Endodermal cell (in vitro differentiated cells): ENCODE measurements at regions not wholly inside any gene's neighbourhood (a gene's known extent, or its start where the extent isn't known, plus 50 kb on each side); places are given as distances from the start of the nearest gene placed in this dataset.

Experiments
- DNase-seq: peaks from one replicate; pipeline ENCODE4 v3.0.0-alpha.2; 2017
- H3K27ac ChIP-seq: 2 replicates; pipeline ENCODE4 v1.5.1; 2013; ENCODE audit warnings: mild to moderate bottlenecking, low read depth, low read length, moderate library complexity
- H3K27me3 ChIP-seq: 2 replicates; pipeline ENCODE4 v1.6.1; 2013; ENCODE audit warnings: mild to moderate bottlenecking, low read length, moderate library complexity; ENCODE audit not compliant: insufficient read depth, control insufficient read depth, poor library complexity, severe bottlenecking
- H3K36me3 ChIP-seq: 2 replicates; pipeline ENCODE4 v1.7.0; 2013; ENCODE audit warnings: mild to moderate bottlenecking, low read length, moderate library complexity; ENCODE audit not compliant: control insufficient read depth, insufficient read depth
- H3K4me1 ChIP-seq: one replicate; pipeline ENCODE4 v1.7.0; 2013; ENCODE audit warnings: low read length; ENCODE audit not compliant: control insufficient read depth, insufficient read depth
- H3K4me3 ChIP-seq: 2 replicates; pipeline ENCODE4 v1.5.1; 2013; ENCODE audit warnings: mild to moderate bottlenecking, low read length, moderate library complexity
- H3K9ac ChIP-seq: 2 replicates; pipeline ENCODE4 v1.6.1; 2013; ENCODE audit warnings: mild to moderate bottlenecking, low read length, moderate library complexity; ENCODE audit not compliant: poor library complexity, severe bottlenecking; ENCODE audit errors: extremely low read depth
- H3K9me3 ChIP-seq: 2 replicates; pipeline ENCODE4 v1.6.1; 2013; ENCODE audit warnings: mild to moderate bottlenecking, low read length, moderate library complexity; ENCODE audit not compliant: control insufficient read depth
- H3K27ac Mint-ChIP-seq: 2 replicates; pipeline ENCODE4 v1.8.0; 2020; ENCODE audit warnings: mixed read lengths
- H3K27me3 Mint-ChIP-seq: 2 replicates; pipeline ENCODE4 v1.8.0; 2021; ENCODE audit warnings: mild to moderate bottlenecking, mixed read lengths; ENCODE audit not compliant: insufficient read depth
- H3K36me3 Mint-ChIP-seq: 2 replicates; pipeline ENCODE4 v1.8.0; 2020; ENCODE audit warnings: low read depth, mixed read lengths
- H3K4me1 Mint-ChIP-seq: 2 replicates; pipeline ENCODE4 v1.8.0; 2020; ENCODE audit warnings: mixed read lengths
- H3K4me3 Mint-ChIP-seq: 2 replicates; pipeline ENCODE4 v1.8.0; 2020; ENCODE audit warnings: mild to moderate bottlenecking, moderate library complexity, mixed read lengths
- H3K9me3 Mint-ChIP-seq: 2 replicates; pipeline ENCODE4 v1.8.0; 2020; ENCODE audit warnings: mild to moderate bottlenecking, mixed read lengths
- WGBS, 2 experiments: methylation state at CpG; one replicate each; pipeline versions ENCODE4 v1.1.5 to v1.1.7; 2013; ENCODE audit warnings: missing lambda C conversion rate in 2 of 2, mixed read lengths in 1 of 2; ENCODE audit not compliant: insufficient coverage in 1 of 2, insufficient read length in 1 of 2; 5-methylcytosine and 5-hydroxymethylcytosine counted together
- TF ChIP-seq, protein P1 (sequence below): fragments of 200-600 bp; sonication (generic); conservative IDR thresholded peaks from 2 replicates; pipeline ENCODE4 v1.5.0; 2021; ENCODE audit warnings: antibody characterized with exemption, mild to moderate bottlenecking

DNA sequence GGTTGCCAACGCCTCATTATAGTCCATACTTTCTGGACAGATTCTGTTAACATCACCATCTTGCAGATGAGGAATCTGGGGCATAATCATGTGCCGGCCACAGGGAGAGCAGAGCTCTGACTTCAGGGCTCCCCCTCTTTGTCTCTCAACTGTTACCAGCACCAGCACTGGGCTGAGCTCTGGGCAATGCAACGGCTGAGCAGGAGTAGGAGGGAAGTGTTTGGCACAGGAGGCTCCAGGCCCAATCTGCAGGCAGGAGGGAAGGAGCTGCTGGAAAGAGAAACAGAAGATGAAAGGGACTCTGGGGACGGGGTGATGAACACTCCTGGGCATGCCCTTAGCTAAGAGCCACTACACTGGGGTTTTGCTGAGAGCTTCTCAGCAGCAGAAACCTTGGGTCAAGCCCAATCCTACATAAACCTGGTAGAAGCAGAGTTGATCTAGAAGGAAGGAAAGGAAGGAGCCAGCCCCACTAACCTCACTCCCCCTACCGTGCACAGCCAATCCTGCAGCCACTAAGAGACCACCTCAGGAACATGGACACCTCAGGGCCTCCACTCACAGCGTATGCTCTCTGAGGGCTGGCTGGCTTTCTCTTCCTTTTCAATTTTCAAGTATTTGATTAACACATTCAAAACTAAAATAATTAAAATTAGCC, 73.1 kb upstream of the SPATA12 start:
- no peak overlapping the region for H3K4me3 ChIP-seq
- H3K36me3 Mint-ChIP-seq = no peaks in the 10 kb centered on the region
- no peak overlapping the region for H3K4me3 Mint-ChIP-seq
- peak; percentile 83 for DNase-seq
- peaks cover 17% of the 10 kb centered on the region for H3K4me1 Mint-ChIP-seq
- no peak overlapping the region for H3K27ac Mint-ChIP-seq
- no peak overlapping the region for H3K27ac ChIP-seq
- no peaks in the 10 kb centered on the region for H3K36me3 ChIP-seq
- H3K9ac ChIP-seq = no peak overlapping the region
- no peaks in the 10 kb centered on the region for H3K27me3 ChIP-seq
- H3K9me3 ChIP-seq = no peaks in the 10 kb centered on the region
- peaks cover 4% of the 10 kb centered on the region for H3K4me1 ChIP-seq
- H3K9me3 Mint-ChIP-seq = no peaks in the 10 kb centered on the region
- TF ChIP-seq, protein P1, sequence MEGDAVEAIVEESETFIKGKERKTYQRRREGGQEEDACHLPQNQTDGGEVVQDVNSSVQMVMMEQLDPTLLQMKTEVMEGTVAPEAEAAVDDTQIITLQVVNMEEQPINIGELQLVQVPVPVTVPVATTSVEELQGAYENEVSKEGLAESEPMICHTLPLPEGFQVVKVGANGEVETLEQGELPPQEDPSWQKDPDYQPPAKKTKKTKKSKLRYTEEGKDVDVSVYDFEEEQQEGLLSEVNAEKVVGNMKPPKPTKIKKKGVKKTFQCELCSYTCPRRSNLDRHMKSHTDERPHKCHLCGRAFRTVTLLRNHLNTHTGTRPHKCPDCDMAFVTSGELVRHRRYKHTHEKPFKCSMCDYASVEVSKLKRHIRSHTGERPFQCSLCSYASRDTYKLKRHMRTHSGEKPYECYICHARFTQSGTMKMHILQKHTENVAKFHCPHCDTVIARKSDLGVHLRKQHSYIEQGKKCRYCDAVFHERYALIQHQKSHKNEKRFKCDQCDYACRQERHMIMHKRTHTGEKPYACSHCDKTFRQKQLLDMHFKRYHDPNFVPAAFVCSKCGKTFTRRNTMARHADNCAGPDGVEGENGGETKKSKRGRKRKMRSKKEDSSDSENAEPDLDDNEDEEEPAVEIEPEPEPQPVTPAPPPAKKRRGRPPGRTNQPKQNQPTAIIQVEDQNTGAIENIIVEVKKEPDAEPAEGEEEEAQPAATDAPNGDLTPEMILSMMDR = peak; percentile 78
- 79 to 80% methylated on average over 4 to 6 of the region's 6 CpGs for WGBS, 2 experiments
- H3K27me3 Mint-ChIP-seq = peaks cover 6% of the 10 kb centered on the region

- no peak for DNase-seq
- H3K4me3 ChIP-seq = no peak overlapping the region
- Mint-ChIP-seq H3K36me3 (no peaks in the 10 kb centered on the region), H3K4me1 (peaks cover 17% of the 10 kb centered on the region), H3K27me3 (peaks cover 6% of the 10 kb centered on the region), H3K27ac (no peak overlapping the region), H3K9me3 (no peaks in the 10 kb centered on the region), H3K4me3 (no peak overlapping the region)
- TF ChIP-seq, protein P1 = no peak
- no peaks in the 10 kb centered on the region for H3K9me3 ChIP-seq
- WGBS, 2 experiments = 74 to 76% methylated on average over 5 of the region's 5 CpGs
- no peaks in the 10 kb centered on the region for H3K27me3 ChIP-seq
- no peaks in the 10 kb centered on the region for H3K36me3 ChIP-seq
- no peak overlapping the region for H3K27ac ChIP-seq
- H3K9ac ChIP-seq = no peak overlapping the region
- H3K4me1 ChIP-seq = peaks cover 4% of the 10 kb centered on the region
These were observed 74.1 kb upstream of the SPATA12 start for GRCh38 chr3:56986347-56986746.

GRCh38 chr3:56985878-56986277, 74.6 kb upstream of the SPATA12 start:
- Histone ChIP-seq H3K27me3 (no peaks in the 10 kb centered on the region), H3K27ac (no peak overlapping the region), H3K4me3 (no peak overlapping the region), H3K36me3 (no peaks in the 10 kb centered on the region), H3K9me3 (no peaks in the 10 kb centered on the region), H3K9ac (no peak overlapping the region), H3K4me1 (peaks cover under 1% of the 10 kb centered on the region)
- H3K9me3 Mint-ChIP-seq = no peaks in the 10 kb centered on the region
- 76 to 100% methylated on average over 1 to 2 of the region's 2 CpGs for WGBS, 2 experiments
- H3K27me3 Mint-ChIP-seq = peaks cover 6% of the 10 kb centered on the region
- no peaks in the 10 kb centered on the region for H3K36me3 Mint-ChIP-seq
- H3K4me3 Mint-ChIP-seq = no peak overlapping the region
- DNase-seq = no peak
- H3K27ac Mint-ChIP-seq = no peak overlapping the region
- peaks cover 13% of the 10 kb centered on the region for H3K4me1 Mint-ChIP-seq
- TF ChIP-seq, protein P1 = peak; percentile 13
